ENCODE measurements at regions not wholly inside any gene's neighbourhood (a gene's known extent, or its start where the extent isn't known, plus 50 kb on each side); places are given as distances from the start of the nearest gene placed in this dataset.

GRCh38 chr2:11030036-11030435 is 118.3 kb downstream of the KCNF1 start:
- TF ChIP-seq CTCF (IDR thresholded peaks at IDR 0.05), result no peak
- intact Hi-C loops (cut with micrococcal nuclease), result no loop called here
- no peaks in the 10 kb centered on the region for H3K36me3 Mint-ChIP-seq (ENCODE audit: low read depth)
- ChIA-PET POLR2A (no interaction called here), CTCF (no interaction called here)
- H3K4me1 Mint-ChIP-seq (ENCODE audit: low read depth), result no peaks in the 10 kb centered on the region
- H3K4me3 Mint-ChIP-seq, result no peak overlapping the region
- H3K27me3 Mint-ChIP-seq, result peaks cover 3% of the 10 kb centered on the region
- H3K9me3 Mint-ChIP-seq, result peaks cover 4% of the 10 kb centered on the region
- ATAC-seq (no peak), DNase-seq (no peak)
- H3K27ac Mint-ChIP-seq, result no peak overlapping the region

GRCh38 chr2:11030909-11031308 is 119.2 kb downstream of the KCNF1 start:
- intact Hi-C loops (cut with micrococcal nuclease), result no loop called here
- no peak overlapping the region for H3K4me3 Mint-ChIP-seq
- TF ChIP-seq CTCF (IDR thresholded peaks at IDR 0.05), result no peak
- no peaks in the 10 kb centered on the region for H3K4me1 Mint-ChIP-seq (ENCODE audit: low read depth)
- POLR2A ChIA-PET, result no interaction called here
- CTCF ChIA-PET, result interaction anchor here (0.8 kb wide), 1 partner anchor 101 kb away, joined by 3 read pairs; no protein-coding TSS in a partner anchor
- no peak overlapping the region for H3K27ac Mint-ChIP-seq
- H3K27me3 Mint-ChIP-seq, result peaks cover 8% of the 10 kb centered on the region
- DNase-seq (no peak), ATAC-seq (no peak)
- no peaks in the 10 kb centered on the region for H3K36me3 Mint-ChIP-seq (ENCODE audit: low read depth)
- peaks cover 6% of the 10 kb centered on the region for H3K9me3 Mint-ChIP-seq

- Mint-ChIP-seq H3K36me3 (ENCODE audit: low read depth) (peaks cover under 1% of the 10 kb centered on the region), H3K4me1 (ENCODE audit: low read depth) (no peaks in the 10 kb centered on the region), H3K9me3 (peaks cover 15% of the 10 kb centered on the region), H3K4me3 (no peak overlapping the region), H3K27me3 (peaks cover 16% of the 10 kb centered on the region), H3K27ac (no peak overlapping the region)
- no peak for ATAC-seq
- POLR2A ChIA-PET, result no interaction called here
- no peak for DNase-seq
- intact Hi-C loops (cut with micrococcal nuclease), result no loop called here
- no peak for TF ChIP-seq CTCF (IDR thresholded peaks at IDR 0.05)
- CTCF ChIA-PET, result interaction anchor here (0.7 kb wide), 1 partner anchor 21 kb away, joined by 5 read pairs; no protein-coding TSS in a partner anchor
Observed at GRCh38 chr2:11031876-11032275, 120.1 kb downstream of the KCNF1 start.

GRCh38 chr2:11032396-11032795 is 120.7 kb downstream of the KCNF1 start:
- H3K4me3 Mint-ChIP-seq, result no peak overlapping the region
- H3K36me3 Mint-ChIP-seq (ENCODE audit: low read depth), result peaks cover 6% of the 10 kb centered on the region
- ChIA-PET CTCF (no interaction called here), POLR2A (no interaction called here)
- intact Hi-C loops (cut with micrococcal nuclease), result no loop called here
- H3K27me3 Mint-ChIP-seq, result peaks cover 20% of the 10 kb centered on the region
- DNase-seq (no peak), ATAC-seq (no peak)
- H3K9me3 Mint-ChIP-seq, result peaks cover 19% of the 10 kb centered on the region
- no peaks in the 10 kb centered on the region for H3K4me1 Mint-ChIP-seq (ENCODE audit: low read depth)
- TF ChIP-seq CTCF (IDR thresholded peaks at IDR 0.05), result no peak
- no peak overlapping the region for H3K27ac Mint-ChIP-seq

GRCh38 chr2:11033114-11033513 is 121.4 kb downstream of the KCNF1 start:
- intact Hi-C loops (cut with micrococcal nuclease), result no loop called here
- Mint-ChIP-seq H3K9me3 (peaks cover 22% of the 10 kb centered on the region), H3K36me3 (ENCODE audit: low read depth) (peaks cover 6% of the 10 kb centered on the region), H3K4me1 (ENCODE audit: low read depth) (no peaks in the 10 kb centered on the region), H3K27ac (no peak overlapping the region), H3K4me3 (no peak overlapping the region), H3K27me3 (peaks cover 21% of the 10 kb centered on the region)
- ChIA-PET POLR2A (no interaction called here), CTCF (no interaction called here)
- ATAC-seq, result no peak
- DNase-seq, result no peak
- TF ChIP-seq CTCF (IDR thresholded peaks at IDR 0.05), result no peak

Measured in activated CD8-positive, alpha-beta T cell treated with anti-CD3 and anti-CD28 coated beads for 36 hours (primary cell).